Activated CD4-positive, alpha-beta T cell treated with anti-CD3 and anti-CD28 coated beads, Interleukin-2, amount 10 ng/mL, durations not matched to agents 7 days and 5 days (primary cell): ENCODE measurements at regions not wholly inside any gene's neighbourhood (a gene's known extent, or its start where the extent isn't known, plus 50 kb on each side); places are given as distances from the start of the nearest gene placed in this dataset.

Source experiments
- CTCF ChIA-PET: fragments of 350-600 bp; sonication (Branson Sonifier 250); formaldehyde crosslinking; loops from one replicate; lab custom pipeline; 2021; ENCODE audit warnings: antibody characterized with exemption; lab: Charles Lee
- POLR2A ChIA-PET: fragments of 350-600 bp; sonication (Branson Sonifier 250); formaldehyde crosslinking; loops from one replicate; lab custom pipeline; 2021; ENCODE audit warnings: antibody characterized with exemption; lab: Charles Lee
- DNase-seq: peaks from one replicate; pipeline ENCODE4 v3.0.0-alpha.2; 2020
- H3K27ac Mint-ChIP-seq: one replicate; pipeline ENCODE4 v1.8.0; 2021; ENCODE audit warnings: mild to moderate bottlenecking, moderate library complexity, mixed read lengths
- H3K27me3 Mint-ChIP-seq: one replicate; pipeline ENCODE4 v1.8.0; 2021; ENCODE audit warnings: mixed read lengths
- H3K36me3 Mint-ChIP-seq: one replicate; pipeline ENCODE4 v1.8.0; 2021; ENCODE audit warnings: low read depth, mixed read lengths
- H3K4me1 Mint-ChIP-seq: one replicate; pipeline ENCODE4 v1.8.0; 2021; ENCODE audit warnings: mixed read lengths
- H3K4me3 Mint-ChIP-seq: one replicate; pipeline ENCODE4 v1.8.0; 2021; ENCODE audit warnings: mild to moderate bottlenecking, moderate library complexity, mixed read lengths
- H3K9me3 Mint-ChIP-seq: one replicate; pipeline ENCODE4 v1.8.0; 2021; ENCODE audit warnings: mixed read lengths

- H3K36me3 Mint-ChIP-seq = no peaks in the 10 kb centered on the region
- H3K4me3 Mint-ChIP-seq = no peak overlapping the region
- DNase-seq = no peak
- CTCF ChIA-PET = no interaction called here
- H3K27ac Mint-ChIP-seq = no peak overlapping the region
- no peaks in the 10 kb centered on the region for H3K4me1 Mint-ChIP-seq
- H3K27me3 Mint-ChIP-seq = no peaks in the 10 kb centered on the region
- H3K9me3 Mint-ChIP-seq = no peaks in the 10 kb centered on the region
- POLR2A ChIA-PET = no interaction called here
Observed at GRCh38 chr5:174344335-174344734, 298.8 kb downstream of the NSG2 start.

- H3K9me3 Mint-ChIP-seq = no peaks in the 10 kb centered on the region
- H3K36me3 Mint-ChIP-seq = no peaks in the 10 kb centered on the region
Observed at GRCh38 chr5:174347183-174347582, 301.7 kb downstream of the NSG2 start.

GRCh38 chr5:174348311-174348981, 302.9 kb downstream of the NSG2 start:
- Mint-ChIP-seq H3K4me3 (no peak overlapping the region), H3K27ac (no peak overlapping the region), H3K27me3 (no peaks in the 10 kb centered on the region), H3K9me3 (no peaks in the 10 kb centered on the region), H3K36me3 (no peaks in the 10 kb centered on the region), H3K4me1 (no peaks in the 10 kb centered on the region)
- ChIA-PET POLR2A (no interaction called here), CTCF (interaction anchor here (1.5 kb wide), 1 partner anchor 9 kb away, joined by 3 read pairs; no protein-coding TSS in a partner anchor)
- DNase-seq = no peak

More at GRCh38 chr5:174347183-174347582, 301.7 kb downstream of the NSG2 start:
- no peak overlapping the region for H3K27ac Mint-ChIP-seq
- no peak overlapping the region for H3K4me3 Mint-ChIP-seq
- CTCF ChIA-PET = interaction anchor here (1.5 kb wide), 1 partner anchor 8 kb away, joined by 3 read pairs; no protein-coding TSS in a partner anchor
- no peaks in the 10 kb centered on the region for H3K4me1 Mint-ChIP-seq
- POLR2A ChIA-PET = no interaction called here
- no peaks in the 10 kb centered on the region for H3K27me3 Mint-ChIP-seq
- no peak for DNase-seq

GRCh38 chr5:174352681-174353080, 307.2 kb downstream of the NSG2 start:
- H3K4me3 Mint-ChIP-seq = no peak overlapping the region
- H3K27me3 Mint-ChIP-seq = no peaks in the 10 kb centered on the region
- POLR2A ChIA-PET = no interaction called here
- no peaks in the 10 kb centered on the region for H3K36me3 Mint-ChIP-seq
- H3K9me3 Mint-ChIP-seq = no peaks in the 10 kb centered on the region
- H3K4me1 Mint-ChIP-seq = no peaks in the 10 kb centered on the region
- CTCF ChIA-PET = interaction anchor here (0.6 kb wide), 1 partner anchor 1154 kb away, joined by 3 read pairs; no protein-coding TSS in a partner anchor
- DNase-seq = no peak
- H3K27ac Mint-ChIP-seq = no peak overlapping the region

- no peaks in the 10 kb centered on the region for H3K4me1 Mint-ChIP-seq
- H3K27ac Mint-ChIP-seq = no peak overlapping the region
- no peaks in the 10 kb centered on the region for H3K27me3 Mint-ChIP-seq
- no peaks in the 10 kb centered on the region for H3K9me3 Mint-ChIP-seq
- H3K36me3 Mint-ChIP-seq = no peaks in the 10 kb centered on the region
- POLR2A ChIA-PET = no interaction called here
- CTCF ChIA-PET = no interaction called here
- no peak overlapping the region for H3K4me3 Mint-ChIP-seq
- no peak for DNase-seq
Observed at GRCh38 chr5:174354571-174354970, 309.1 kb downstream of the NSG2 start.

- no peaks in the 10 kb centered on the region for H3K4me1 Mint-ChIP-seq
- no peak overlapping the region for H3K4me3 Mint-ChIP-seq
- CTCF ChIA-PET = no interaction called here
- no peaks in the 10 kb centered on the region for H3K27me3 Mint-ChIP-seq
- POLR2A ChIA-PET = no interaction called here
- H3K9me3 Mint-ChIP-seq = no peaks in the 10 kb centered on the region
- no peak overlapping the region for H3K27ac Mint-ChIP-seq
- no peak for DNase-seq
- no peaks in the 10 kb centered on the region for H3K36me3 Mint-ChIP-seq
Observed at GRCh38 chr5:174355208-174355612, 309.7 kb downstream of the NSG2 start.

GRCh38 chr5:174355995-174356394, 310.5 kb downstream of the NSG2 start:
- Mint-ChIP-seq H3K4me3 (no peak overlapping the region), H3K9me3 (no peaks in the 10 kb centered on the region), H3K36me3 (no peaks in the 10 kb centered on the region), H3K27me3 (no peaks in the 10 kb centered on the region), H3K27ac (no peak overlapping the region), H3K4me1 (no peaks in the 10 kb centered on the region)
- CTCF ChIA-PET = no interaction called here
- POLR2A ChIA-PET = no interaction called here
- DNase-seq = no peak

GRCh38 chr5:174356536-174356935, 311.0 kb downstream of the NSG2 start:
- H3K27me3 Mint-ChIP-seq = no peaks in the 10 kb centered on the region
- H3K4me1 Mint-ChIP-seq = no peaks in the 10 kb centered on the region
- no peaks in the 10 kb centered on the region for H3K36me3 Mint-ChIP-seq
- no peak for DNase-seq
- CTCF ChIA-PET = no interaction called here
- no peak overlapping the region for H3K27ac Mint-ChIP-seq
- H3K4me3 Mint-ChIP-seq = no peak overlapping the region
- no peaks in the 10 kb centered on the region for H3K9me3 Mint-ChIP-seq
- POLR2A ChIA-PET = no interaction called here

GRCh38 chr5:174358276-174358675, 312.8 kb downstream of the NSG2 start:
- Mint-ChIP-seq H3K27me3 (no peaks in the 10 kb centered on the region), H3K4me3 (no peak overlapping the region)

GRCh38 chr5:174359071-174359470, 313.6 kb downstream of the NSG2 start:
- POLR2A ChIA-PET = no interaction called here
- no peaks in the 10 kb centered on the region for H3K4me1 Mint-ChIP-seq
- H3K27ac Mint-ChIP-seq = no peak overlapping the region
- H3K4me3 Mint-ChIP-seq = no peak overlapping the region
- no peaks in the 10 kb centered on the region for H3K36me3 Mint-ChIP-seq
- CTCF ChIA-PET = no interaction called here
- H3K27me3 Mint-ChIP-seq = no peaks in the 10 kb centered on the region
- peaks cover 4% of the 10 kb centered on the region for H3K9me3 Mint-ChIP-seq
- DNase-seq = no peak

More at GRCh38 chr5:174358276-174358675, 312.8 kb downstream of the NSG2 start:
- Mint-ChIP-seq H3K9me3 (peaks cover 4% of the 10 kb centered on the region), H3K27ac (no peak overlapping the region), H3K36me3 (no peaks in the 10 kb centered on the region), H3K4me1 (no peaks in the 10 kb centered on the region)
- ChIA-PET POLR2A (no interaction called here), CTCF (no interaction called here)
- no peak for DNase-seq

- no peaks in the 10 kb centered on the region for H3K27me3 Mint-ChIP-seq
- no peak for DNase-seq
- POLR2A ChIA-PET = no interaction called here
- peaks cover 4% of the 10 kb centered on the region for H3K9me3 Mint-ChIP-seq
- no peaks in the 10 kb centered on the region for H3K36me3 Mint-ChIP-seq
- no peak overlapping the region for H3K4me3 Mint-ChIP-seq
- H3K4me1 Mint-ChIP-seq = no peaks in the 10 kb centered on the region
- no peak overlapping the region for H3K27ac Mint-ChIP-seq
- CTCF ChIA-PET = no interaction called here
Observed at GRCh38 chr5:174362514-174362913, 317.0 kb downstream of the NSG2 start.

- Mint-ChIP-seq H3K4me1 (no peaks in the 10 kb centered on the region), H3K27ac (no peak overlapping the region), H3K9me3 (peaks cover 4% of the 10 kb centered on the region), H3K27me3 (no peaks in the 10 kb centered on the region), H3K36me3 (no peaks in the 10 kb centered on the region), H3K4me3 (no peak overlapping the region)
- POLR2A ChIA-PET = no interaction called here
- CTCF ChIA-PET = no interaction called here
- DNase-seq = no peak
Observed at GRCh38 chr5:174363934-174364333, 318.4 kb downstream of the NSG2 start.

- no peak overlapping the region for H3K4me3 Mint-ChIP-seq
- H3K27me3 Mint-ChIP-seq = no peaks in the 10 kb centered on the region
- DNase-seq = no peak
- peaks cover 4% of the 10 kb centered on the region for H3K9me3 Mint-ChIP-seq
- no peak overlapping the region for H3K27ac Mint-ChIP-seq
- no peaks in the 10 kb centered on the region for H3K36me3 Mint-ChIP-seq
- CTCF ChIA-PET = no interaction called here
- no peaks in the 10 kb centered on the region for H3K4me1 Mint-ChIP-seq
- POLR2A ChIA-PET = no interaction called here
Observed at GRCh38 chr5:174364676-174365075, 319.2 kb downstream of the NSG2 start.

GRCh38 chr5:174371600-174372094, 326.1 kb downstream of the NSG2 start:
- ChIA-PET POLR2A (no interaction called here), CTCF (no interaction called here)
- no peak overlapping the region for H3K4me3 Mint-ChIP-seq
- no peak for DNase-seq
- no peaks in the 10 kb centered on the region for H3K9me3 Mint-ChIP-seq
- no peak overlapping the region for H3K27ac Mint-ChIP-seq
- H3K36me3 Mint-ChIP-seq = no peaks in the 10 kb centered on the region
- H3K4me1 Mint-ChIP-seq = no peaks in the 10 kb centered on the region
- no peaks in the 10 kb centered on the region for H3K27me3 Mint-ChIP-seq
